ENCODE measurements at regions not wholly inside any gene's neighbourhood (a gene's known extent, or its start where the extent isn't known, plus 50 kb on each side); places are given as distances from the start of the nearest gene placed in this dataset.

DNA sequence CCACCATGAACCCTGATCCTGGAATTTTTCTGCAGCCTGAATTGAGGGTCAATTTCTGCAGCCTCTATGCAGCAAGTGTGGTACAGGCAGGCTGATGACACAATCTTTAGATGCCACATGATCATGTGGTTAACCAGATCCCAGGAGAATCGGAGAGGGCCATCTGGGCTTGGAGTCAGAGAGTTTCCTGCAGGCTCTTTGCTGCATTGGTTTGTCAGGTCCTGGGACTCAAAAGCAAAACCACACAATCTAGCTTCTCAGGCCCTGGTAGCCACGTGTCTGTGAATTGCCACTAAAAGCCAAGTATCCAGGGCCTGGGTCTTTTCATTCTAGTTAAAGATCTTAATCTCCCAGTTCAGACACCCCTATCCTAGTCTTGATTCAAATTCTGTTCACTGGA lies 464.5 kb downstream of the BCOR start:
- ChIA-PET POLR2A (no interaction called here), CTCF (no interaction called here)
- no peak for DNase-seq (ENCODE audit: low read depth, low spot score)
- H3K4me3 ChIP-seq (ENCODE audit: low read depth, low read length), result no peak overlapping the region
- TF ChIP-seq, protein P1, sequence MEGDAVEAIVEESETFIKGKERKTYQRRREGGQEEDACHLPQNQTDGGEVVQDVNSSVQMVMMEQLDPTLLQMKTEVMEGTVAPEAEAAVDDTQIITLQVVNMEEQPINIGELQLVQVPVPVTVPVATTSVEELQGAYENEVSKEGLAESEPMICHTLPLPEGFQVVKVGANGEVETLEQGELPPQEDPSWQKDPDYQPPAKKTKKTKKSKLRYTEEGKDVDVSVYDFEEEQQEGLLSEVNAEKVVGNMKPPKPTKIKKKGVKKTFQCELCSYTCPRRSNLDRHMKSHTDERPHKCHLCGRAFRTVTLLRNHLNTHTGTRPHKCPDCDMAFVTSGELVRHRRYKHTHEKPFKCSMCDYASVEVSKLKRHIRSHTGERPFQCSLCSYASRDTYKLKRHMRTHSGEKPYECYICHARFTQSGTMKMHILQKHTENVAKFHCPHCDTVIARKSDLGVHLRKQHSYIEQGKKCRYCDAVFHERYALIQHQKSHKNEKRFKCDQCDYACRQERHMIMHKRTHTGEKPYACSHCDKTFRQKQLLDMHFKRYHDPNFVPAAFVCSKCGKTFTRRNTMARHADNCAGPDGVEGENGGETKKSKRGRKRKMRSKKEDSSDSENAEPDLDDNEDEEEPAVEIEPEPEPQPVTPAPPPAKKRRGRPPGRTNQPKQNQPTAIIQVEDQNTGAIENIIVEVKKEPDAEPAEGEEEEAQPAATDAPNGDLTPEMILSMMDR (IDR thresholded peaks at IDR 0.05; ENCODE audit: insufficient read depth, low read length, missing control alignments), result no peak

DNA sequence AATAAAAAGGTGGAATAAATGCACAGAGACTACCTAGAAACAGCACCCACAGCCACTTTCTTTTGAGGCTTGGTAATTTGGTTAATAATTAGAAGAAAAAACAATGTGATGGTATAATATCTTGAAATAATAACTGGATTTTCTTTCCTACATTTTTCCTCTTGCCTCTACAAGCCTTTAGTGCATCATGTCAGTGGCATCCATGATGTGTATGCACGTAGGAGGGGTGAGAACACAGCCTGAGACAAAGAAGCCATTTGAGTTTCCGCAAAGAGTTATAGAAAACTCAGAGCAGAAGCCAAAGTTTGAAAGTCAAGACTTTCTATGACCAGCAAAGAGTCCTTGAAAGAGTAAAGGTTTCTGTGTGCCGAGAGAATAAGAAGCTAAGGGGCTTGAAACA lies 461.3 kb downstream of the BCOR start:
- TF ChIP-seq, protein P1 (IDR thresholded peaks at IDR 0.05; ENCODE audit: insufficient read depth, low read length, missing control alignments), result no peak
- ChIA-PET POLR2A (no interaction called here), CTCF (no interaction called here)
- DNase-seq (ENCODE audit: low read depth, low spot score), result no peak
- no peak overlapping the region for H3K4me3 ChIP-seq (ENCODE audit: low read depth, low read length)

DNA sequence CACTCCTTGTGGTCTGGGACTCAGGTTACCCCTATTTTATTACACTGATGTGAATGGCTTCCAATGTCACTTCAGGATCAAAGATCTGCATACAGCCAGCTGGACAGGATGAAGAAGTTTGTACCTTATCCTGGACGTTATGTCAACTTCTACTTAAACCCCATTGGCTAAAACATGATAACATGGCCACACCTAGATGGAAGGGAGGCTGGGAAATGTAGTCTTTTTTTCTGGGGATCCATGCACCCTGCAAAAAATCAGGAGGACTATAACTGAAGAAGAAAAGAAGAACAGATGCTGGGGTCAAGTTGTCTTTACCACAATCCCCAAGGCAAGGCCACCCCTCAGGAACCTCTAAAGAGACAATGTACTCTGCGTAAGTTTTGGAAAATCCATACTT lies 459.2 kb downstream of the BCOR start:
- DNase-seq (ENCODE audit: low read depth, low spot score), result no peak
- TF ChIP-seq, protein P1 (IDR thresholded peaks at IDR 0.05; ENCODE audit: insufficient read depth, low read length, missing control alignments), result no peak
- ChIA-PET CTCF (no interaction called here), POLR2A (no interaction called here)
- H3K4me3 ChIP-seq (ENCODE audit: low read depth, low read length), result no peak overlapping the region

DNA sequence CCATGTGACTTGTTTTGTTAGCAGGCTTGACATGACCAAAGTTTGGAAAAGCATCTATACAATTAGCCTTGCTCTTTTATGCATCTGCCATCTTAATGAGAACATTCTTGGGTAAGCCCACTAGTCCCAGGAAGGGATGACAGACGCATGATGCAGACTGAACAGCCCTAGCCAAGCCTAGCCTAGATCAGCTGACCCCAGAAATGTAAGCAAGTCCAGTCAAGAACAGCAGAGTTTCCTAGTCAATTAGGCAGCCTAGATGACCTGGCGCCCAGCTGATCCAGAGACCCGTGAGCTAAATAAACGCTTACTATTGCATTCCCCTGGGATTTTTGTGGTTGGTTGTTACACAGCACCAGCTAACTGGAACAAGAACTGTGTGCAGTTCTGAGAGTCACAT lies 457.9 kb downstream of the BCOR start:
- ChIA-PET CTCF (no interaction called here), POLR2A (no interaction called here)
- TF ChIP-seq, protein P1 (IDR thresholded peaks at IDR 0.05; ENCODE audit: insufficient read depth, low read length, missing control alignments), result no peak
- no peak overlapping the region for H3K4me3 ChIP-seq (ENCODE audit: low read depth, low read length)
- no peak for DNase-seq (ENCODE audit: low read depth, low spot score)

DNA sequence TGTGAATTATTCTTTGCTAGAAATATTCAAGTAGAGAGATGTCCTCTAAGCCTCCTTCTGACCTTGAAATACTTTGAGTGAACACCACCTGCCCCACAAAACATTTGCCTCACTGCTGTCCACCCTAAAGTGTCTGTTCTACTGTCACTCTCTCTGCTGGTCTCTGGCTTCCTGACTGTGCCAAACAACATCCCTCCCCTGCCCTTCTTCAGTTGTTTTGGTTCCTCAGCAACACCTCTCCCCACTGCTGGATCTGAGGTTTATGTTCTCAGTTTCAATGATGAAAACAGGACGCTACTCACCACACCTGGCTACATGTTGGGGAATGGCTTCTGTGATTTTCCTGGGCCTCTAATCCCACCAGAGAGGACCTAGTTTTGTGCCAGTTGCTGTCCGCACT lies 456.9 kb downstream of the BCOR start:
- POLR2A ChIA-PET, result interaction anchor here (0.6 kb wide), 1 partner anchor 46 kb away, joined by 5 read pairs; no protein-coding TSS in a partner anchor
- no peak for DNase-seq (ENCODE audit: low read depth, low spot score)
- TF ChIP-seq, protein P1 (IDR thresholded peaks at IDR 0.05; ENCODE audit: insufficient read depth, low read length, missing control alignments), result no peak
- CTCF ChIA-PET, result no interaction called here
- no peak overlapping the region for H3K4me3 ChIP-seq (ENCODE audit: low read depth, low read length)

DNA sequence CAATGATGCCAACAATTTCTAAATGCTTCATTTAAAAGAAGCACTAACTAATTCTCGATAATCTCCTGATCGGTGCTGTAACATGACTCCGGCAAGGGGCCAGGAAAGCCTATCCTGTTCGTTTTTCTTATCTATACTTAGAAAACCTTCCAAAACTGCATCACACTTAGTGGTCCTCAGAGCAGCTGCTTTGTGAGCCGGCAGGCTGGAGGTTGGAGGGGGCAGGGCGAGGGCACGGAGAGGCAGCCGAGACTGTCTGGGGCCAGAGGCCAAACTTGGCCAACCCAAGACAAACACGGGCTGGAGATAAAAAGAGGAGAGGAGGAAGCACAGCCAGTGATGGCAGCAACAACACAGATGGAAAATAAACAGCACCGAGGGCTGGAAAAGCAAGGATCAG lies 455.7 kb downstream of the BCOR start:
- ChIA-PET CTCF (no interaction called here), POLR2A (no interaction called here)
- no peak for DNase-seq (ENCODE audit: low read depth, low spot score)
- TF ChIP-seq, protein P1 (IDR thresholded peaks at IDR 0.05; ENCODE audit: insufficient read depth, low read length, missing control alignments), result no peak
- no peak overlapping the region for H3K4me3 ChIP-seq (ENCODE audit: low read depth, low read length)
